Kidney (tissue), 13 donors: ENCODE measurements at regions not wholly inside any gene's neighbourhood (a gene's known extent, or its start where the extent isn't known, plus 50 kb on each side); places are given as distances from the start of the nearest gene placed in this dataset.

Source experiments
- DNase-seq, 5 donors: peaks; one replicate each; pipeline ENCODE4 v3.0.0-alpha.2; 2013 to 2020
- FAIRE-seq: peaks from 2 replicates; lab custom pipeline; 2012; peaks lifted over from hg19 to GRCh38; lab: Jason Lieb, UNC
- H3K27ac ChIP-seq, 2 donors: one replicate each; pipeline ENCODE4 v1.7.0; 2013; ENCODE audit warnings: low read depth in 2 of 2, low read length in 2 of 2, inconsistent platforms in 1 of 2
- H3K27me3 ChIP-seq: one replicate; pipeline ENCODE4 v1.7.1; 2013; ENCODE audit warnings: low read length, inconsistent platforms; ENCODE audit not compliant: control insufficient read depth, insufficient read depth
- H3K36me3 ChIP-seq, 3 donors: one replicate each; pipeline versions ENCODE4 v1.7.0 to v1.7.1; 2013; ENCODE audit warnings: low read length in 3 of 3, control low read depth in 1 of 3, inconsistent platforms in 1 of 3; ENCODE audit not compliant: insufficient read depth in 3 of 3, control insufficient read depth in 2 of 3
- H3K4me1 ChIP-seq, 3 donors: one replicate each; pipeline versions ENCODE4 v1.7.0 to v1.7.1; 2013; ENCODE audit warnings: low read length in 3 of 3, inconsistent platforms in 1 of 3, low read depth in 1 of 3; ENCODE audit not compliant: control insufficient read depth in 2 of 3, insufficient read depth in 2 of 3
- H3K4me3 ChIP-seq, 3 donors: one replicate each; pipeline versions ENCODE4 v1.7.0 to v1.8.1; 2013; ENCODE audit warnings: low read length in 3 of 3, control low read depth in 1 of 3, inconsistent platforms in 1 of 3
- H3K9ac ChIP-seq, 3 donors: one replicate each; pipeline versions ENCODE4 v1.7.0 to v1.7.1; 2013; ENCODE audit warnings: low read length in 3 of 3, control low read depth in 1 of 3, inconsistent platforms in 1 of 3
- H3K9me3 ChIP-seq, 3 donors: one replicate each; pipeline versions ENCODE4 v1.7.0 to v1.7.1; 2013; ENCODE audit warnings: low read length in 3 of 3, control low read depth in 1 of 3, inconsistent platforms in 1 of 3; ENCODE audit not compliant: control insufficient read depth in 2 of 3, insufficient read depth in 1 of 3
- CTCF ChIP-seq: IDR thresholded peaks from 3 replicates; pipeline ENCODE4 v1.5.1; 2012; ENCODE audit warnings: mild to moderate bottlenecking, moderate library complexity, borderline replicate concordance; ENCODE audit not compliant: insufficient read depth; ENCODE audit errors: extremely low read depth
- intact Hi-C: fragments of 100-400 bp; cut with DNase I; formaldehyde crosslinking; loops from one replicate; pipeline ENCODE4 v1.11.1; 2022
- donor health status: control.
- donor health status: control.
- donor health status: control.
- donor health status: control.
- donor health status: control.
- donor health status: DM: yes; HTN: yes; CAD: no.
- donor health status: Normal renal cell carcinoma (clear cell type).

DNA sequence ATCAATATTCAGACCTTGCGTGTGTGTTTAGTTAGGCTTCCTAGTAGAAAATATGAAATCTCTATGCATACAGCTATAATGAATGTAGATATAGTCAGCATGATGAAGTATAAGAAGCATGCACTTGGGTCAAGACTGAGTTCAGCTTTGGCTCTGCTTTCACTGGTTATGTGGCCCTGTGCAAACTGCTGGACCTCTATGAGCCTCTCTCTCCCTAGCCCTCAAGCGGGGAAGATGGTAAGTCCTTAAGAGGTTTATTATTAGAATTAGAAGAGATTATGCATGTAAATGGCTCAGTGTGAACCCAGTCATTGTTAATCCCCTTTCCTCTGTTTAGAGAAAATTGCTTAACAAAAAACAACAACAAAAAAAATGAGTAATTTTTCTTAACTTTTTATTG is 178.8 kb upstream of the NXPH2 start:
- Histone ChIP-seq H3K9ac (no peak overlapping the region), H3K27ac (no peak overlapping the region), H3K36me3 (no peaks in the 10 kb centered on the region), H3K4me1 (no peaks in the 10 kb centered on the region), H3K4me3 (no peak overlapping the region), H3K9me3 (no peaks in the 10 kb centered on the region), H3K27me3 (no peaks in the 10 kb centered on the region)
- DNase-seq (no peak), FAIRE-seq (no peak)
- intact Hi-C loops, result no loop called here
- no peak for TF ChIP-seq CTCF

- FAIRE-seq, result no peak
Measured at GRCh38 chr2:138956116-138956515, 175.9 kb upstream of the NXPH2 start.

DNA sequence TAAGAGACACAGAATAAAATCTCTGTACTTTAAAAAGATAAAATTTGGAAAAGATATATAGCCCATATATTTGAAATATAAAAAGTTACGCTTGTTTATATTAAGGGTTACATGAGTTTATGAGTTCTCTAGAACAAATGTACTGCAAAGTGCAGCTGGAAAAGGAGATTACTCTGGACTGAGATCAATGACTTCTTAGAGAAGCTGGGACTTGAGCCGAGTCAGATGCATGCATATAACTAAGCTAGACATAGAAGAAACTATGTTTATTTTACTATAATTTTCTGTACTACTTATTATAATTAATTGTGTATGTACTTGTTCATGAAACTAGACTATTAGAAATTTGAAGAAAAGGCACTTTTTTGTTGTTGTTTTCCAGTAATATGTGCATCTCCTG is 170.3 kb upstream of the NXPH2 start:
- no peaks in the 10 kb centered on the region for H3K36me3 ChIP-seq

More at GRCh38 chr2:138956116-138956515, 175.9 kb upstream of the NXPH2 start:
- H3K36me3 ChIP-seq, result no peaks in the 10 kb centered on the region
- H3K27ac ChIP-seq, result no peak overlapping the region
- H3K4me3 ChIP-seq, result no peak overlapping the region
- intact Hi-C loops, result no loop called here
- H3K9me3 ChIP-seq, result no peaks in the 10 kb centered on the region
- no peaks in the 10 kb centered on the region for H3K27me3 ChIP-seq
- no peak for DNase-seq
- TF ChIP-seq CTCF, result no peak
- no peaks in the 10 kb centered on the region for H3K4me1 ChIP-seq
- no peak overlapping the region for H3K9ac ChIP-seq

More for the DNA sequence above, 170.3 kb upstream of the NXPH2 start:
- no peak for TF ChIP-seq CTCF
- Histone ChIP-seq H3K27me3 (no peaks in the 10 kb centered on the region), H3K27ac (no peak overlapping the region), H3K9ac (no peak overlapping the region), H3K4me1 (no peaks in the 10 kb centered on the region), H3K9me3 (no peaks in the 10 kb centered on the region), H3K4me3 (no peak overlapping the region)
- no peak for DNase-seq
- intact Hi-C loops, result no loop called here
- no peak for FAIRE-seq
